Parathyroid adenoma (tissue), 2 donors: ENCODE measurements at regions not wholly inside any gene's neighbourhood (a gene's known extent, or its start where the extent isn't known, plus 50 kb on each side); places are given as distances from the start of the nearest gene placed in this dataset.

Source experiments
- H2AFZ ChIP-seq: fragments of 300-600 bp; sonication (generic); one replicate; pipeline ENCODE4 v1.7.0; 2017; ENCODE audit warnings: antibody characterized with exemption, mild to moderate bottlenecking
- H3K27ac ChIP-seq: fragments of 300-600 bp; sonication (generic); one replicate; pipeline ENCODE4 v1.7.0; 2017
- H3K27me3 ChIP-seq: fragments of 300-600 bp; sonication (generic); one replicate; pipeline ENCODE4 v1.7.0; 2017; ENCODE audit warnings: low read length; ENCODE audit not compliant: control insufficient read depth, insufficient read depth
- H3K36me3 ChIP-seq: fragments of 300-600 bp; sonication (generic); one replicate; pipeline ENCODE4 v1.7.0; 2017; ENCODE audit warnings: low read length; ENCODE audit not compliant: control insufficient read depth, insufficient read depth
- H3K4me1 ChIP-seq: fragments of 300-600 bp; sonication (generic); one replicate; pipeline ENCODE4 v1.7.0; 2017; ENCODE audit warnings: control low read depth
- H3K4me2 ChIP-seq: fragments of 300-600 bp; sonication (generic); one replicate; pipeline ENCODE4 v1.7.0; 2017; ENCODE audit warnings: low read length
- H3K4me3 ChIP-seq: fragments of 300-600 bp; sonication (generic); one replicate; pipeline ENCODE4 v1.7.0; 2017; ENCODE audit warnings: low read depth, low read length
- H3K79me2 ChIP-seq: fragments of 300-600 bp; sonication (generic); one replicate; pipeline ENCODE4 v1.7.0; 2017; ENCODE audit warnings: control low read depth
- H3K9ac ChIP-seq: fragments of 300-600 bp; sonication (generic); one replicate; pipeline ENCODE4 v1.7.0; 2017; ENCODE audit warnings: mild to moderate bottlenecking
- H3K9me3 ChIP-seq: fragments of 300-600 bp; sonication (generic); one replicate; pipeline ENCODE4 v1.7.0; 2017; ENCODE audit warnings: low read length; ENCODE audit not compliant: control insufficient read depth
- CTCF ChIP-seq: fragments of 300-600 bp; sonication (generic); IDR thresholded peaks from one replicate; pipeline ENCODE4 v1.7.0; 2017; ENCODE audit warnings: antibody characterized with exemption, mild to moderate bottlenecking
- donor health status: primary hyperparathyroidism.

- Histone ChIP-seq H3K27me3 (no peaks in the 10 kb centered on the region), H3K36me3 (no peaks in the 10 kb centered on the region), H3K79me2 (no peaks in the 10 kb centered on the region), H3K9me3 (no peaks in the 10 kb centered on the region), H3K4me1 (no peaks in the 10 kb centered on the region), H3K4me2 (no peak overlapping the region), H3K9ac (no peak overlapping the region), H2AFZ (no peak overlapping the region), H3K27ac (no peak overlapping the region), H3K4me3 (no peak overlapping the region)
- TF ChIP-seq CTCF = no peak
These were observed 431.9 kb upstream of the RGS17 start for GRCh38 chr6:153563001-153563400.

GRCh38 chr6:153553627-153554026 lies 422.5 kb upstream of the RGS17 start:
- Histone ChIP-seq H3K79me2 (no peaks in the 10 kb centered on the region), H3K27ac (no peak overlapping the region), H3K4me1 (no peaks in the 10 kb centered on the region), H3K27me3 (no peaks in the 10 kb centered on the region), H3K36me3 (no peaks in the 10 kb centered on the region), H3K4me2 (no peak overlapping the region), H3K9me3 (no peaks in the 10 kb centered on the region), H2AFZ (no peak overlapping the region), H3K4me3 (no peak overlapping the region), H3K9ac (no peak overlapping the region)
- TF ChIP-seq CTCF = no peak

- H3K9me3 ChIP-seq = peaks cover 3% of the 10 kb centered on the region
- H3K4me3 ChIP-seq = no peak overlapping the region
- no peak overlapping the region for H3K4me2 ChIP-seq
- no peak for TF ChIP-seq CTCF
- no peak overlapping the region for H3K27ac ChIP-seq
- no peaks in the 10 kb centered on the region for H3K27me3 ChIP-seq
- no peak overlapping the region for H3K9ac ChIP-seq
- no peaks in the 10 kb centered on the region for H3K36me3 ChIP-seq
- H3K79me2 ChIP-seq = no peaks in the 10 kb centered on the region
- no peak overlapping the region for H2AFZ ChIP-seq
- no peaks in the 10 kb centered on the region for H3K4me1 ChIP-seq
These were observed 408.5 kb upstream of the RGS17 start for GRCh38 chr6:153539602-153540001.

GRCh38 chr6:153538491-153538890 lies 407.4 kb upstream of the RGS17 start:
- H3K27me3 ChIP-seq = no peaks in the 10 kb centered on the region
- H3K4me3 ChIP-seq = no peak overlapping the region
- no peaks in the 10 kb centered on the region for H3K4me1 ChIP-seq
- H3K9me3 ChIP-seq = peaks cover 3% of the 10 kb centered on the region
- no peak for TF ChIP-seq CTCF
- H3K36me3 ChIP-seq = no peaks in the 10 kb centered on the region
- no peaks in the 10 kb centered on the region for H3K79me2 ChIP-seq
- H3K9ac ChIP-seq = no peak overlapping the region
- H3K27ac ChIP-seq = no peak overlapping the region
- no peak overlapping the region for H2AFZ ChIP-seq
- H3K4me2 ChIP-seq = no peak overlapping the region

- no peak overlapping the region for H3K9ac ChIP-seq
These were observed 406.3 kb upstream of the RGS17 start for GRCh38 chr6:153537422-153537821.

More at GRCh38 chr6:153537422-153537821, 406.3 kb upstream of the RGS17 start:
- Histone ChIP-seq H3K4me2 (no peak overlapping the region), H3K4me3 (no peak overlapping the region), H3K79me2 (no peaks in the 10 kb centered on the region), H2AFZ (no peak overlapping the region), H3K27me3 (no peaks in the 10 kb centered on the region), H3K36me3 (no peaks in the 10 kb centered on the region), H3K4me1 (no peaks in the 10 kb centered on the region), H3K9me3 (peaks cover 3% of the 10 kb centered on the region), H3K27ac (no peak overlapping the region)
- TF ChIP-seq CTCF = no peak
